ENCODE measurements at regions not wholly inside any gene's neighbourhood (a gene's known extent, or its start where the extent isn't known, plus 50 kb on each side); places are given as distances from the start of the nearest gene placed in this dataset.

GRCh38 chr6:6826961-6827360 lies 238.4 kb downstream of the LY86 start:
- Histone ChIP-seq H3K9ac (ENCODE audit: insufficient read depth in 1 of 2, low read depth in 2 of 2, low read length in 2 of 2) (no peak overlapping the region), H3K4me2 (ENCODE audit: insufficient read depth, low read length) (no peak overlapping the region), H3K36me3 (ENCODE audit: control insufficient read depth, insufficient read depth, low read length) (no peaks in the 10 kb centered on the region), H3K4me3 (no peak overlapping the region), H4K20me1 (replicated peaks; ENCODE audit: control insufficient read depth, insufficient read depth, low read length) (no peaks in the 10 kb centered on the region), H3K27me3 (ENCODE audit: control insufficient read depth in 2 of 2, insufficient read depth in 2 of 2, low read length in 2 of 2) (peaks cover 26 to 37% of the 10 kb centered on the region in 2 experiments), H3K79me2 (ENCODE audit: control insufficient read depth, insufficient read depth, low read length) (no peaks in the 10 kb centered on the region), H3K27ac (ENCODE audit: extremely low read depth, low read depth, low read length) (no peak overlapping the region), H3K9me1 (ENCODE audit: control insufficient read depth, insufficient read depth, low read length) (no peaks in the 10 kb centered on the region), H3K4me1 (replicated peaks in 1 of 2; ENCODE audit: control insufficient read depth in 2 of 2, insufficient read depth in 2 of 2, low read length in 2 of 2) (peaks cover 6 to 13% of the 10 kb centered on the region in 2 experiments; a peak in 3 of 5 replicates), H3K9me3 (replicated peaks; ENCODE audit: control insufficient read depth, insufficient read depth, low read depth, low read length) (no peaks in the 10 kb centered on the region), H2AFZ (ENCODE audit: low read depth, low read length) (no peak overlapping the region)
- DNase-seq (ENCODE audit: extremely low read depth in 1 of 4, low spot score in 3 of 4), result no peak
- no TSS peak for BruUV-seq (replicated peaks)
- TF ChIP-seq JUNB (CRISPR knock-in tag; conservative IDR thresholded peaks at IDR 0.05), result no peak
- no peak for TF ChIP-seq CSDE1 (IDR thresholded peaks at IDR 0.05)
- TF ChIP-seq ZNF311 (CRISPR knock-in tag; IDR thresholded peaks at IDR 0.05), result no peak
- TF ChIP-seq DEAF1 (CRISPR knock-in tag; IDR thresholded peaks at IDR 0.05), result no peak
- TF ChIP-seq GTF3C2 (IDR thresholded peaks at IDR 0.05; ENCODE audit: borderline replicate concordance, extremely low read depth, insufficient read length), result no peak
- no peak for TF ChIP-seq ZNF165 (CRISPR knock-in tag; IDR thresholded peaks at IDR 0.05; ENCODE audit: borderline replicate concordance)
- no peak for TF ChIP-seq EWSR1 (IDR thresholded peaks at IDR 0.05; ENCODE audit: borderline replicate concordance, low read depth, partially characterized antibody)
- no peak for TF ChIP-seq ZNF224 (CRISPR knock-in tag; IDR thresholded peaks at IDR 0.05)
- no peak for TF ChIP-seq ZFPM2 (CRISPR knock-in tag; IDR thresholded peaks at IDR 0.05)
- TF ChIP-seq TBL1XR1 (IDR thresholded peaks at IDR 0.05; ENCODE audit: low read length in 2 of 2), result no peak
- TF ChIP-seq ATF7 (IDR thresholded peaks at IDR 0.05), result no peak
- no peak for TF ChIP-seq FOXK2 (conservative IDR thresholded peaks at IDR 0.05 in 1 of 2, IDR thresholded peaks at IDR 0.05 in 1 of 2; ENCODE audit: low read depth in 2 of 2)
- no peak for TF ChIP-seq ZBTB2 (IDR thresholded peaks at IDR 0.05)
- TF ChIP-seq ZNF316 (IDR thresholded peaks at IDR 0.05), result no peak
- no peak for TF ChIP-seq USF2 (CRISPR knock-in tag; IDR thresholded peaks at IDR 0.05)
- TF ChIP-seq NCOA4 (IDR thresholded peaks at IDR 0.05; ENCODE audit: partially characterized antibody), result no peak
- ATAC-seq, result no peak
- CTCF ChIA-PET (ENCODE audit: low intra/inter-chr PET ratio), result no interaction called here
- no peak for FAIRE-seq
- WGBS (ENCODE audit: insufficient coverage, low coverage, missing lambda C conversion rate), result 34% methylated on average over 10 of the region's 10 CpGs
- intact Hi-C loops (cut with micrococcal nuclease) (no loop called here), in situ Hi-C loops (cut with MboI) (no loop called here)
- POLR2A ChIA-PET, result interaction anchor here (0.7 to 1.9 kb wide), 4 partner anchors 9 to 1003 kb away, joined by 3 to 7 read pairs (median 4); no protein-coding TSS in a partner anchor

Measured in K562 (cell line).